ENCODE measurements at regions not wholly inside any gene's neighbourhood (a gene's known extent, or its start where the extent isn't known, plus 50 kb on each side); places are given as distances from the start of the nearest gene placed in this dataset.

DNA sequence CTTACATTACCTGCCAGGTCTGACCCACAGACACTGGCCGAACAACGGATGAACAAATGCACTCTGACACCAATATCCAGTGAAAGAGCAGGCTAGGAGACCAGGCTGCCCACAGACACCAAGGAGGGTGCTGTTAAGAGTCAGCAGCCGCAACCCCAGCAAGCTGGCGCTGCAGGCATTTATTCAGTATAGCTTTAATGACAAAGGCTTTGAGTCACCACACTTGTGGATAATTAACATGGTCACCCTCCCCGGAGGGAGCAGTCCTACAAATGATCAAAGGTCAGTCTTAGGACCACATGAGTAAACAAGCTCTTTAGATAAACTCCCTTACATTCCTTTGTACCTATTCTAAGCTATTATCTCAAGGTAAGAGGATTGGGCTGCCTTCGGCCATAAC, 368.5 kb upstream of the GRID2 start:
- Histone ChIP-seq H3K36me3 (ENCODE audit: control insufficient read depth in 2 of 2, extremely low read depth in 1 of 2, insufficient read depth in 2 of 2, low read length in 2 of 2) (no peaks in the 10 kb centered on the region), H3K27me3 (ENCODE audit: control insufficient read depth, extremely low read depth, insufficient read depth, low read length) (no peaks in the 10 kb centered on the region), H2AFZ (ENCODE audit: control insufficient read depth, low read length) (no peak overlapping the region), H3K27ac (ENCODE audit: control insufficient read depth, insufficient read depth, low read length) (no peak overlapping the region), H3K79me2 (ENCODE audit: control insufficient read depth, insufficient read depth, low read length) (no peaks in the 10 kb centered on the region), H3K9me1 (ENCODE audit: control insufficient read depth, extremely low read depth, insufficient read depth, low read length) (no peaks in the 10 kb centered on the region), H3K9me3 (ENCODE audit: control insufficient read depth, low read depth, low read length) (no peaks in the 10 kb centered on the region), H3K4me3 (ENCODE audit: control insufficient read depth in 2 of 3, extremely low read depth in 1 of 3, insufficient read depth in 2 of 3, low read depth in 1 of 3, low read length in 3 of 3) (no peak overlapping the region), H3K4me1 (ENCODE audit: control insufficient read depth, extremely low read depth, insufficient read depth, low read length) (no peaks in the 10 kb centered on the region), H4K20me1 (ENCODE audit: control insufficient read depth, extremely low read depth, insufficient read depth, low read length) (no peaks in the 10 kb centered on the region), H3K9ac (ENCODE audit: control insufficient read depth, extremely low read depth, insufficient read depth, low read length) (no peak overlapping the region), H3K4me2 (ENCODE audit: control insufficient read depth, extremely low read depth, insufficient read depth, low read depth, low read length) (no peak overlapping the region)
- DNase-seq (ENCODE audit: low read depth, low spot score) = no peak
- FAIRE-seq = no peak
- TF ChIP-seq, protein P1, sequence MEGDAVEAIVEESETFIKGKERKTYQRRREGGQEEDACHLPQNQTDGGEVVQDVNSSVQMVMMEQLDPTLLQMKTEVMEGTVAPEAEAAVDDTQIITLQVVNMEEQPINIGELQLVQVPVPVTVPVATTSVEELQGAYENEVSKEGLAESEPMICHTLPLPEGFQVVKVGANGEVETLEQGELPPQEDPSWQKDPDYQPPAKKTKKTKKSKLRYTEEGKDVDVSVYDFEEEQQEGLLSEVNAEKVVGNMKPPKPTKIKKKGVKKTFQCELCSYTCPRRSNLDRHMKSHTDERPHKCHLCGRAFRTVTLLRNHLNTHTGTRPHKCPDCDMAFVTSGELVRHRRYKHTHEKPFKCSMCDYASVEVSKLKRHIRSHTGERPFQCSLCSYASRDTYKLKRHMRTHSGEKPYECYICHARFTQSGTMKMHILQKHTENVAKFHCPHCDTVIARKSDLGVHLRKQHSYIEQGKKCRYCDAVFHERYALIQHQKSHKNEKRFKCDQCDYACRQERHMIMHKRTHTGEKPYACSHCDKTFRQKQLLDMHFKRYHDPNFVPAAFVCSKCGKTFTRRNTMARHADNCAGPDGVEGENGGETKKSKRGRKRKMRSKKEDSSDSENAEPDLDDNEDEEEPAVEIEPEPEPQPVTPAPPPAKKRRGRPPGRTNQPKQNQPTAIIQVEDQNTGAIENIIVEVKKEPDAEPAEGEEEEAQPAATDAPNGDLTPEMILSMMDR (optimal IDR thresholded peaks at IDR 0.05 in 1 of 3, IDR thresholded peaks at IDR 0.05 in 1 of 3, conservative IDR thresholded peaks at IDR 0.05 in 1 of 3; ENCODE audit: extremely low read depth in 1 of 3, insufficient read depth in 2 of 3, low read length in 3 of 3) = no peak
- no peak for TF ChIP-seq EZH2 (IDR thresholded peaks at IDR 0.05; ENCODE audit: low read length)
- dilution Hi-C loops (cut with MboI; ENCODE audit: extremely low pct_ligation_motif_present, low sequenced_read_pairs) = no loop called here

DNA sequence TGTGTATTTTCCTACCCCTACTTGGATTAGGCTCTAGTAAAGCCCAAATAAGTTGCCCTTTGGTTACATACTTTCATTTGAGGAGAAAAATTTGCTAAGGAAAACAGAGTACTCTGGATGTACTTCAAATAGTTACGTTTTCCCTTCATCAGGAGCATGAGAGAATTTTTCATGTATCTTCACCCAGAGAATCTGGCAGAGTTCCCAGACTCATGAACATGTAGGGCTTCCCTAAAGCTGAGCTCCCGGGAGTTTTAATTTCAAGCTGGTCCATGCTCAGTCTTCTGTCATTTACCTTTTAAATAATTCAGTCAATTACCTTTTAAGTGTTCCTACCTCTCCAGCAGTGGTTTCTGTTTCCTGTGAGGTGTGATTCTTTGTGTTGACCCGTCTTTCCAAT, 367.5 kb upstream of the GRID2 start:
- Histone ChIP-seq H3K9ac (ENCODE audit: control insufficient read depth, extremely low read depth, insufficient read depth, low read length) (no peak overlapping the region), H3K9me3 (ENCODE audit: control insufficient read depth, low read depth, low read length) (no peaks in the 10 kb centered on the region), H3K4me3 (ENCODE audit: control insufficient read depth in 2 of 3, extremely low read depth in 1 of 3, insufficient read depth in 2 of 3, low read depth in 1 of 3, low read length in 3 of 3) (no peak overlapping the region), H3K27me3 (ENCODE audit: control insufficient read depth, extremely low read depth, insufficient read depth, low read length) (no peaks in the 10 kb centered on the region), H3K27ac (ENCODE audit: control insufficient read depth, insufficient read depth, low read length) (no peak overlapping the region), H4K20me1 (ENCODE audit: control insufficient read depth, extremely low read depth, insufficient read depth, low read length) (no peaks in the 10 kb centered on the region), H3K9me1 (ENCODE audit: control insufficient read depth, extremely low read depth, insufficient read depth, low read length) (no peaks in the 10 kb centered on the region), H2AFZ (ENCODE audit: control insufficient read depth, low read length) (no peak overlapping the region), H3K36me3 (ENCODE audit: control insufficient read depth in 2 of 2, extremely low read depth in 1 of 2, insufficient read depth in 2 of 2, low read length in 2 of 2) (no peaks in the 10 kb centered on the region), H3K4me1 (ENCODE audit: control insufficient read depth, extremely low read depth, insufficient read depth, low read length) (no peaks in the 10 kb centered on the region), H3K4me2 (ENCODE audit: control insufficient read depth, extremely low read depth, insufficient read depth, low read depth, low read length) (no peak overlapping the region), H3K79me2 (ENCODE audit: control insufficient read depth, insufficient read depth, low read length) (no peaks in the 10 kb centered on the region)
- TF ChIP-seq EZH2 (IDR thresholded peaks at IDR 0.05; ENCODE audit: low read length) = no peak
- TF ChIP-seq, protein P1 (optimal IDR thresholded peaks at IDR 0.05 in 1 of 3, IDR thresholded peaks at IDR 0.05 in 1 of 3, conservative IDR thresholded peaks at IDR 0.05 in 1 of 3; ENCODE audit: extremely low read depth in 1 of 3, insufficient read depth in 2 of 3, low read length in 3 of 3) = no peak
- FAIRE-seq (no peak), DNase-seq (ENCODE audit: low read depth, low spot score) (no peak)
- dilution Hi-C loops (cut with MboI; ENCODE audit: extremely low pct_ligation_motif_present, low sequenced_read_pairs) = no loop called here
